IPS-18a (cell line): ENCODE measurements at regions not wholly inside any gene's neighbourhood (a gene's known extent, or its start where the extent isn't known, plus 50 kb on each side); places are given as distances from the start of the nearest gene placed in this dataset.

Source experiments
- H3K27ac ChIP-seq: one replicate; pipeline ENCODE4 v1.5.1; 2013; ENCODE audit warnings: low read length
- H3K27me3 ChIP-seq: one replicate; pipeline ENCODE4 v1.6.1; 2013; ENCODE audit warnings: mild to moderate bottlenecking, low read length; ENCODE audit not compliant: control insufficient read depth, insufficient read depth
- H3K36me3 ChIP-seq: one replicate; pipeline ENCODE4 v1.6.1; 2013; ENCODE audit warnings: low read depth, low read length; ENCODE audit not compliant: control insufficient read depth
- H3K4me1 ChIP-seq: one replicate; pipeline ENCODE4 v1.6.1; 2013; ENCODE audit warnings: low read depth, low read length; ENCODE audit not compliant: control insufficient read depth
- H3K4me3 ChIP-seq: one replicate; pipeline ENCODE4 v1.5.1; 2013; ENCODE audit warnings: low read length
- H3K9ac ChIP-seq: one replicate; pipeline ENCODE4 v1.6.1; 2013; ENCODE audit warnings: mild to moderate bottlenecking, low read length, moderate library complexity
- H3K9me3 ChIP-seq: one replicate; pipeline ENCODE4 v1.6.1; 2013; ENCODE audit warnings: low read depth, low read length; ENCODE audit not compliant: control insufficient read depth

DNA sequence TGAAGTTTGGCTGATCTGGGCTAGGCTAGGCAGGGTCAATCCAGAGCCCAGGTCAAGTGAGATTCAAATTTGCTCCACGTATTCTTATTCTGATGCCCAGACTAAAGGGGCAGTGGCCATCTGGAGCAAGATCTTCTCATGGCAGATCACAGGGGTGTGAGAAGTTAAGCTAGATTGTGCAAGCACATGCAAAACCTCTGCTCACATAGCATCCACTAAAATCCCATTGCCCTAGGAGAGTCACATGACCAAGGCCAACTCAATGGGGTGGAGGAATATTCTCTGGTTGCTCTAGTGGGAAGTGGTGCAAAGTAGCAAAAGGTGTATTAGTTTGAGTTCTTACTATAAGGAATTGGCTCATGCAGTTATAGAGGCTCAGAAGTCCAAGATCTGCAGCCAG is 318.4 kb upstream of the ASIC2 start:
- Histone ChIP-seq H3K4me1 (no peaks in the 10 kb centered on the region), H3K9ac (no peak overlapping the region), H3K36me3 (no peaks in the 10 kb centered on the region), H3K9me3 (no peaks in the 10 kb centered on the region), H3K4me3 (no peak overlapping the region), H3K27me3 (no peaks in the 10 kb centered on the region), H3K27ac (no peak overlapping the region)

DNA sequence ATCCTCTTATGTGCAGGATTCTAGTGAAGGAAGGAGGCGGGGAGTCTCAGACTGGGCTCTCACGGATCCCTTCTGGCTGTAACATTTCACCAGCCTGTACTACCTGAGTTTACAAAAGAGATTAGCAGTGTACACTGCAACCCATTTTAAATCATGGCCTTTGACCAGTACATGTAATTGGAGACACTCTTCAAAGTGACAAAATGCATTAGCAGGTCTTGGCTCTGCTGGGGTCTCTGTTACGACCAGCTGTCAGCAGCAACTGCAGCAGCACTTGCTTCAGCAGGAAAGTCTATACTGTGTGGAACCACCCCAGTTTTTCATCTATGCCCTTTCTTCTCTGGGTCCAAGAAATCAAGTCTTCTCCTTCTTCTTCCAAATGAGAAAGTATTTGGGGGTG is 322.8 kb upstream of the ASIC2 start:
- no peaks in the 10 kb centered on the region for H3K9me3 ChIP-seq
- no peak overlapping the region for H3K9ac ChIP-seq
- H3K4me1 ChIP-seq = no peaks in the 10 kb centered on the region
- H3K27me3 ChIP-seq = no peaks in the 10 kb centered on the region
- H3K36me3 ChIP-seq = no peaks in the 10 kb centered on the region
- H3K27ac ChIP-seq = no peak overlapping the region
- H3K4me3 ChIP-seq = no peak overlapping the region

DNA sequence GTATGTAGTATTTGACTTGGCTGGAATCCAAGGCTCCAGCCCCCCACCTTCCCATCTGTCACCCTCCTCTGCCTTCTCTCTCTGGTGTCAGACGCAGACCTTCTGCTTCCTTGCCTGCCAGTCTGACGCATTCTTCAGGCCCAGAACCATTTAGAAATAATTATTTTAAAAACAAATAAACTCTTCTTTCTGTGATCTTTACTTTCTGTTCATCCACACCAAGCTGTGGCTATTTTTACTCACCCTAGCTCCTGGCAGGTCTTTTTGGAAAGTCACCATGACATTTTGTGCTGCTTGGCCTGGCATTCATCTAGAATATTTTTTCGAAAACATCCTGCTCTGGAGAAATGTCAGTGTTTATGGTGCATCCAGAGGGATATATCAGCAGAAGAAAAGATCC is 330.7 kb upstream of the ASIC2 start:
- H3K27ac ChIP-seq = no peak overlapping the region
- H3K4me3 ChIP-seq = no peak overlapping the region
- no peaks in the 10 kb centered on the region for H3K4me1 ChIP-seq
- no peak overlapping the region for H3K9ac ChIP-seq
- H3K27me3 ChIP-seq = no peaks in the 10 kb centered on the region
- H3K36me3 ChIP-seq = no peaks in the 10 kb centered on the region
- H3K9me3 ChIP-seq = no peaks in the 10 kb centered on the region

DNA sequence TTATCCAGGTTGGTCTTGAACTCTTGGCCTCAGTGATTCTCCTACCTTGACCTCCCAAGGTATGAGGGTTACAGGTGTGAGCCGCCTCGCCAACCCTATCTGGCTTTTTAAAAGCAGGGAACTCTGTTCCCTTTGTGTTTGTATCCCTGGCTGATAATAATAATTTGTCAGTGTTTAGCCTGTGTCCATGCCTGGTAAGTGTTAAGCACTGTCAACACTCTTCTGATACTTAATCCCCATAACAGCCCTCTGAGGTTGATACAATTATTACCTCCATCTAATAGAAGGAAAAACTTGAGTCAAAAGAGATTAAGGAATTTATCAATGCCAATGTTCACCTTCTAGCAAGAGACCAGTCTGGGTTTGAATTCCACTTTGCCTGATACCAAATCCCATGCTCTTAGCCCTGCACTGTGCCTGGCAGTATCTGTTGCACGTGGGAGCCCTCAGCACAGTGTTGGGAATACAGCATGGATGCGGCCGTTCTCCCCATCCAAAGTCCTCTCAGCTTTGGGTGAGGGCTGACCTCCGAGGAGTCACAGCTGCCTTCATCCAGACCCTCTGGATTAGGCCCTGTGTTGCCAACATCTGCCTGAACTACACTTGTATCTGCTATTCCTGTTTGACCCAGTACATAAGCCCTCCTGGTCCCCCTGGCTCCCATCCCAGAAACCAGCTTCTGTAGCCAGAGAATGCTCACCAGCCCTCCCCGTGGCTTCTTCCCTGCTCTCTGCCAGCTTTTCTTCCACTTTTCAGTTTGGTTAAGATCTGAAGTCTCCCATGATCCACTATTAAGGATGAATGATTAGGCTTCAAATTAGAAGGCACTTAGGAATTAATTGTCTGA is 335.6 kb upstream of the ASIC2 start:
- Histone ChIP-seq H3K4me1 (no peaks in the 10 kb centered on the region), H3K9me3 (no peaks in the 10 kb centered on the region), H3K27me3 (no peaks in the 10 kb centered on the region), H3K36me3 (no peaks in the 10 kb centered on the region), H3K4me3 (no peak overlapping the region), H3K9ac (no peak overlapping the region), H3K27ac (no peak overlapping the region)

DNA sequence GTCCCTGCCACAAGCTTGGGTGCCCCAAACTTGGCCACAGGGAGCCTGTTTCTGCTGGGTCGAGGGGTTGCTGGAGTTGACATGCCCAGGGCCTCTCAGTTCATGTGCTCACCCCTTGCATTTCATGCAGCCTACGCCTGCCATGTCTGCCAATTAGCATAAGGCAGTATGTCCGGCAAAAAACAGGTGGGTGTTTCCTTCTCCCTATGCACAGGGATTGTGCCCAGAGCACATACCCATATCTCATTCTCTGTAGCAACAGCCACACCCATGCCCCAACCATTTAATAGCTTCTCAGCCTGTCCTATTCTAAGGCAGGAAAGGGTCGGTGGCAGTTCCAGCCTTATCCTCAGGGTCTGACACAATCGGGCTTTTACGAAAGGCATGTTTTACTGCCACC is 340.4 kb upstream of the ASIC2 start:
- H3K9ac ChIP-seq = no peak overlapping the region
- H3K9me3 ChIP-seq = no peaks in the 10 kb centered on the region
- H3K4me3 ChIP-seq = no peak overlapping the region
- no peak overlapping the region for H3K27ac ChIP-seq
- H3K27me3 ChIP-seq = no peaks in the 10 kb centered on the region
- no peaks in the 10 kb centered on the region for H3K36me3 ChIP-seq
- H3K4me1 ChIP-seq = no peaks in the 10 kb centered on the region

DNA sequence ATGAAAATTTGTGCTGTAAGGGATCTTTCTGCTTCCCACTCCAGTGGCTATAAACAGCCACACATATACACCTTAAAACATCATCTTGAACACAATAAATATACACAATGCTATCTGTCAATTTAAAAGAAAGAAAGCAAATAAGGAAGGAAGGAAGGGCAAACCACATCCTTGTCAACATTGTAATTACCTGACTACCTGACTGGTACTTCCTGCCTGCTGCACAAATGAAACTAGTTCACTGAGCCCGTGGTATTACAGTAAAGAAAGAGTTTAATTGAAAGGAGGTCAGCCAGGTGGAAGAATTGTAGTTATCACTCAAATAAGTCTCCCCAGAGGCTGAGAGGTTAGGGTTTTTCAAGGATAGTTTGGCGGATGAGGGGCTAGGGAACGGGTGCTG is 344.4 kb upstream of the ASIC2 start:
- Histone ChIP-seq H3K27ac (no peak overlapping the region), H3K4me3 (no peak overlapping the region), H3K36me3 (no peaks in the 10 kb centered on the region), H3K9ac (no peak overlapping the region), H3K4me1 (peaks cover 22% of the 10 kb centered on the region), H3K27me3 (no peaks in the 10 kb centered on the region), H3K9me3 (no peaks in the 10 kb centered on the region)

DNA sequence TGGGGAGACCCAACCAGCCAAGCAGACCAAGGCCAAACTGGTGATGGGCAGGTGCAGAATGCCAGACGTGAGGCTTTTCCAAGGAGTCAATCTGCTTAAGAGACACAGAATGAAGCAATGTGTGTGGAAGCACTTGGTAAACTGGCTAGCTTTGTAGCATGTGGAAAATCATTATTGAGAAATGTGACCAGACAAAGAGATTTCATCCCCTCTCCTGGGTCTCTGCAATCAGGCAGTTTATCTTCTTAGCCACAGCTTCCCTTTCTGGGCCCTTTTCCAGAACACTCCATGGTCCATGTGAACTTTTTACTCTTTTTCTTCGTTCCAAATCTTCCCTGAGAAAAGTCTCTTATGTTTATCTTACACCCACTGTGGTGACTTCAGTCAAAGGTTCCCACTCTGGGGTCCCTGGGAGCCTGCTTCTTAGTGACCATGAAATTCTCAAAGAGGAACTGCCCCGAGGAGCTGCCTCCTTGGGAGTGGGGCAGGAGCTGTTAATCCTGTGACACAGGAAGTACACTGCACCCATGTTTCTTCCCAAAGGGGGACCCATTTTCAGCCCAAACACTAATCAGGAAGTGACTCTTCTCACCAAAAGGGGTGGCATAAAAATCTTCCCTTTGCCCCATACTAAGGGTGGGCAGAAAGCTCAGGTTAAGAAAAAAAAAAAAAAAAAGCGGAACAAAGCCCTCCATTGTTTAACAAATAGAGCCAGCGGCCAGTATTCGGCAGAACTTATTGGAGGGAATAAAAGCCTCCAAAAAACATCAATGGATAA is 346.2 kb upstream of the ASIC2 start:
- H3K4me3 ChIP-seq = peak overlapping the region; percentile 34
- H3K27me3 ChIP-seq = no peaks in the 10 kb centered on the region
- H3K9ac ChIP-seq = no peak overlapping the region
- H3K27ac ChIP-seq = no peak overlapping the region
- H3K4me1 ChIP-seq = peaks cover 22% of the 10 kb centered on the region
- H3K9me3 ChIP-seq = no peaks in the 10 kb centered on the region
- H3K36me3 ChIP-seq = no peaks in the 10 kb centered on the region

DNA sequence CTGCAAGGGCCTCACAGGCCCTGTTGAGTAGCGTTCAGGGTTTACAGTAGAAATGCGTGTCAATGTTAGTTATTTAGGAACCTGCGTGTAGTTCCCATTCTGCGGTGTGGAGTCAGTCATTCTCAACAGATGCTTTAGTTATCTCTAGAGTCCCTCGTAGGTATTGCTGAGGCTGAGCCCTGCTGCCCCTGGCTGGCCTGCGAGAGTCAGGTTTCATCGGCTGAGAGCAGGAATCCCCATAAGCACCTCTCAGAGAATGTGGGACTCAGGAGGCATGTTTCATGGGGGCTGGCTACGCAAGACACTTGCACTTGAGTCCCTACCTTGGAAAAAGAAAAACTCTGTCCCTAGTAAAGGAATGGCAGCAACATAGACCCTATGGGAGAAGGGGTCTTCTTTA is 347.5 kb upstream of the ASIC2 start:
- Histone ChIP-seq H3K36me3 (no peaks in the 10 kb centered on the region), H3K9me3 (no peaks in the 10 kb centered on the region), H3K27me3 (no peaks in the 10 kb centered on the region), H3K27ac (no peak overlapping the region), H3K9ac (no peak overlapping the region), H3K4me1 (peaks cover 22% of the 10 kb centered on the region), H3K4me3 (no peak overlapping the region)

DNA sequence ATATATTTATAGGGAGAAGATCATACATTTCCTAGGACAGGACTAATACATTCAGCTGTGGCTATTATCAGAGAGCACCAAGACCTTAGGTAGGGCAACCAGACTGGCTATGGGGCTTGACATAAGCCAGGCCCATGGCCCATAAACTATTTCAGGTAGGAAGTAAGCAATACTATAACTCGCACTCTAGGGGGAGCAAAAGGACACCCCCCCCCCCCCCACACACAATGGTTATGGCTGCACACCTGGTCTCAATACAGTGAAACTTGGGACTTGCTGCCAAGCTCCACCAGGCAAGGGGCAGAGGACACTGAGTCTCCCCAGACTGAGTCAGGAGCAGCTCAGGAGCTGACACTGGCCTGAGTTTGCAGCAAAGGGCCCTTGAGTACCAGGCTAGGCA is 348.9 kb upstream of the ASIC2 start:
- no peak overlapping the region for H3K27ac ChIP-seq
- no peaks in the 10 kb centered on the region for H3K27me3 ChIP-seq
- H3K36me3 ChIP-seq = no peaks in the 10 kb centered on the region
- no peak overlapping the region for H3K4me3 ChIP-seq
- no peaks in the 10 kb centered on the region for H3K9me3 ChIP-seq
- H3K9ac ChIP-seq = no peak overlapping the region
- H3K4me1 ChIP-seq = peaks cover 22% of the 10 kb centered on the region

DNA sequence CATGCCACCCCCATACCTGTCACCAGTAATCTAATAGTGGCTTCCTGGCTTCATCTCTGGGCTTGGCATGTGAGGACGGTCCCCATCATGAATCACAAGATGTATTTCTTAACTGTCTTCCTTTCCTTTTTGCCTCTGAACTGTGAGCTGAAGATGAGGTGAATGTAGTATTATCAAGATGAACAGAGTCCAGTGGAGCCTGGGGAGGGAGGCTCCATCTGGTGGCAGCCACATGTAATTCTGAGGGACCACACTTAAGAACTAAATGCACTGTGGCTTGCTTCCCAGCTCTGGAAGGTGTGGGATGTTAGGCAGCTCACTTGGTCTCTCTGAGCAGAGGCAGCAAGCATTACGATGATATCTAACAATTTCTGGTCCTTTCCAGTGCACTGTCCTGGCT is 354.9 kb upstream of the ASIC2 start:
- Histone ChIP-seq H3K27me3 (no peaks in the 10 kb centered on the region), H3K4me3 (no peak overlapping the region), H3K4me1 (no peaks in the 10 kb centered on the region), H3K27ac (no peak overlapping the region), H3K36me3 (no peaks in the 10 kb centered on the region), H3K9me3 (no peaks in the 10 kb centered on the region), H3K9ac (no peak overlapping the region)

DNA sequence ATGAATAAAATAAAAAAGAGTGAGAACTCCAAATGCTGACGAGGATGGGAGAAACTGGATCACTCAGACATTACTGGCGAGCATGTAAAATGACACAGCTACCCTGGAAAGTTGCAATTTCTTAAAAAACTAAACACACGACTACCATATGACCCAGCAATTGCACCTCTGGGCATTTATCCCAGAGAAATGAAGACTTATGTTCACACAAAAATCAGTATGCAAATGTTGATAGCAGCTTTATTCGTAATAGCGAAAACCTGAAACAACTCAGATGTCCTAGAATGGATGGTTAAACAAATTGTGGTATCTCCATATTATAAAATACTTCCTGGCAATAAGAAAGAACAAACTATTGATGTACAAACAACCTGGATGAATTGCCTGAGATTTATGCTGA is 357.2 kb upstream of the ASIC2 start:
- Histone ChIP-seq H3K9me3 (no peaks in the 10 kb centered on the region), H3K36me3 (no peaks in the 10 kb centered on the region), H3K9ac (no peak overlapping the region), H3K4me3 (no peak overlapping the region), H3K27me3 (no peaks in the 10 kb centered on the region), H3K27ac (no peak overlapping the region), H3K4me1 (no peaks in the 10 kb centered on the region)

DNA sequence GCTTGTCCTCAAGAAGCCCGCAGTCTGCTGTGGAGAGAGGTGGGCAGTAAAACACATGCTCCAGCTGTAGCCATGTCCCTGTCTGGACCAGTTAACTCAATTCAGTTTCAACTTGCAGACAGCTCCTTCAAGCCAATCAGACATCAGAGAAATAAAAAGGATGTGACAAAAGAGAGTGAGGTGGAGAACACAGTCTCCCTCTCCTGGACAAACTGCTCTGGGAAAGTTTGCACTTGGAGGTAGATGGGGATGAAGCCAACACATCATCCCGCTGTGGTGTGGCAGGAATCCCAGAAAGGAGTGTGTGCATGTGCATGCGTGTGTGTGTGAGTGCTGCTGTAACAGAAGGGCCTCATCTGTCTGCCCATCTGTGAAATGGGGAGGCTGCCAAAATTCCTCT is 358.6 kb upstream of the ASIC2 start:
- Histone ChIP-seq H3K4me3 (no peak overlapping the region), H3K36me3 (no peaks in the 10 kb centered on the region), H3K27me3 (no peaks in the 10 kb centered on the region), H3K9ac (no peak overlapping the region), H3K4me1 (no peaks in the 10 kb centered on the region), H3K9me3 (no peaks in the 10 kb centered on the region), H3K27ac (no peak overlapping the region)
